Effector memory CD8-positive, alpha-beta T cell (primary cell): ENCODE measurements at regions not wholly inside any gene's neighbourhood (a gene's known extent, or its start where the extent isn't known, plus 50 kb on each side); places are given as distances from the start of the nearest gene placed in this dataset.

Source experiments
- ATAC-seq: fragments of 150-1000 bp; cut with Tn5 transposase; replicated peaks from 2 replicates; pipeline ENCODE4 v1.10.0; 2021; ENCODE audit warnings: mild to moderate bottlenecking, moderate library complexity
- DNase-seq, 3 experiments: peaks; one replicate each; pipeline ENCODE4 v3.0.0; 2021
- H3K27ac Mint-ChIP-seq, 2 donors: one replicate each; pipeline ENCODE4 v1.8.0; 2022; ENCODE audit warnings: mild to moderate bottlenecking in 2 of 2, mixed read lengths in 2 of 2, moderate library complexity in 2 of 2
- H3K27me3 Mint-ChIP-seq, 2 donors: one replicate each; pipeline ENCODE4 v1.8.0; 2022; ENCODE audit warnings: mixed read lengths in 2 of 2
- H3K36me3 Mint-ChIP-seq: one replicate; pipeline ENCODE4 v1.8.0; 2022; ENCODE audit warnings: mild to moderate bottlenecking, moderate library complexity, mixed read lengths; ENCODE audit not compliant: insufficient read depth
- H3K4me1 Mint-ChIP-seq, 2 donors: one replicate each; pipeline ENCODE4 v1.8.0; 2022; ENCODE audit warnings: low read depth in 2 of 2, mixed read lengths in 2 of 2
- H3K4me3 Mint-ChIP-seq, 2 donors: one replicate each; pipeline ENCODE4 v1.8.0; 2022; ENCODE audit warnings: mild to moderate bottlenecking in 2 of 2, mixed read lengths in 2 of 2, moderate library complexity in 2 of 2
- H3K9me3 Mint-ChIP-seq, 2 donors: one replicate each; pipeline ENCODE4 v1.8.0; 2022; ENCODE audit warnings: mixed read lengths in 2 of 2

GRCh38 chr11:23127706-23128105 is 267.4 kb upstream of the CCDC179 start:
- ATAC-seq (no peak), DNase-seq (no peak)
- no peaks in the 10 kb centered on the region for H3K4me1 Mint-ChIP-seq
- no peaks in the 10 kb centered on the region for H3K27me3 Mint-ChIP-seq
- H3K27ac Mint-ChIP-seq, result no peak overlapping the region
- H3K4me3 Mint-ChIP-seq, result no peak overlapping the region
- no peaks in the 10 kb centered on the region for H3K36me3 Mint-ChIP-seq
- peaks cover 13 to 20% of the 10 kb centered on the region in 2 donors for H3K9me3 Mint-ChIP-seq

DNA sequence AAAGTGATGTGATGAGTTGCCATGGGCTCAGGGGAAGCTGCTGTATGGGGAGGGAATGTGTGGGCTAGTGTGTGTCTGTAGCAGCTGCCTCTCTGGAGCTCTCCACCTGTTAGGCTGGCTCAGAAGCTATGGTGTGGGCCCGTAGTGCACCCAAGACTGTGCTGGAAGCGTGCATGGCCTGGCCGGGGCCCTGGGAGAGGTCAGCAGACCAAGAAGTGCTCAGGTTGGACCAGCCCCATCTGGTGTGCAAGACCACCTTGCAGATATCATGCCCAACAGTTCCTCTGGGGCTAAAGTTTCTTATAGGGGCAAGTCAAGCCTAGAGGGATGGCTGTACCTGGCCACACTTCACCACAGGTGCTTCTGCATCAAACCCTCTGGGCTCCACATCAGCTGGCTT is 274.4 kb upstream of the CCDC179 start:
- DNase-seq, result no peak
- Mint-ChIP-seq H3K4me3 (no peak overlapping the region), H3K36me3 (peaks cover 3% of the 10 kb centered on the region), H3K4me1 (no peaks in the 10 kb centered on the region), H3K27me3 (no peaks in the 10 kb centered on the region), H3K27ac (no peak overlapping the region), H3K9me3 (peaks cover 21 to 36% of the 10 kb centered on the region in 2 donors)
- no peak for ATAC-seq

DNA sequence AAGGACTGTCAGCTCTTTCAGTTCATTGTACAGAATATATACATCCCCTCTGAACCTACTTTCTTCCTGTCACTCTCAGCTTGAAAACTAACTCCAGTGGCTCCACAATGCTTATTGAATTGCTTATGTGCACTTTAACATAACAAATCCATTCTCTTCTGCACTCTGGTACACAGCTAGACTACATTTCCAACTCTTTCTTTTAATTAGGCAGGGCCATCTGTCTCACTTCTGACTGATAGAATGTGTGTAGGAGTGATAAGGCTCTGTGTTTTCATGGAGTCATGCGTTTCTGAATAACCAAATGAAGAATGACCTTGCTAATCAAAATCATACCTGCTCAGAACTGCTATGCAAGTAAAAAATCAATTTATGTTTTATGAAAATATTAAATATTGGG is 278.5 kb upstream of the CCDC179 start:
- DNase-seq (no peak), ATAC-seq (no peak)
- Mint-ChIP-seq H3K4me3 (no peak overlapping the region), H3K9me3 (peaks cover 4 to 13% of the 10 kb centered on the region in 2 donors), H3K36me3 (peaks cover 3% of the 10 kb centered on the region), H3K27me3 (no peaks in the 10 kb centered on the region), H3K27ac (no peak overlapping the region), H3K4me1 (no peaks in the 10 kb centered on the region)

GRCh38 chr11:23143022-23143421 is 282.7 kb upstream of the CCDC179 start:
- DNase-seq, result no peak
- ATAC-seq, result no peak
- Mint-ChIP-seq H3K36me3 (no peaks in the 10 kb centered on the region), H3K4me3 (no peak overlapping the region), H3K27ac (no peak overlapping the region), H3K27me3 (no peaks in the 10 kb centered on the region), H3K4me1 (no peaks in the 10 kb centered on the region), H3K9me3 (peaks cover 0 to 2% of the 10 kb centered on the region in 2 donors)

- DNase-seq (no peak), ATAC-seq (no peak)
- peaks cover 0 to 5% of the 10 kb centered on the region in 2 donors for H3K9me3 Mint-ChIP-seq
- H3K27ac Mint-ChIP-seq, result no peak overlapping the region
- no peaks in the 10 kb centered on the region for H3K27me3 Mint-ChIP-seq
- no peaks in the 10 kb centered on the region for H3K36me3 Mint-ChIP-seq
- H3K4me1 Mint-ChIP-seq, result no peaks in the 10 kb centered on the region
- H3K4me3 Mint-ChIP-seq, result no peak overlapping the region
Observed at GRCh38 chr11:23151819-23152218, 291.5 kb upstream of the CCDC179 start.

- Mint-ChIP-seq H3K27ac (no peak overlapping the region), H3K27me3 (no peaks in the 10 kb centered on the region)
- ATAC-seq, result no peak
Observed at GRCh38 chr11:23155503-23155902, 295.2 kb upstream of the CCDC179 start.

DNA sequence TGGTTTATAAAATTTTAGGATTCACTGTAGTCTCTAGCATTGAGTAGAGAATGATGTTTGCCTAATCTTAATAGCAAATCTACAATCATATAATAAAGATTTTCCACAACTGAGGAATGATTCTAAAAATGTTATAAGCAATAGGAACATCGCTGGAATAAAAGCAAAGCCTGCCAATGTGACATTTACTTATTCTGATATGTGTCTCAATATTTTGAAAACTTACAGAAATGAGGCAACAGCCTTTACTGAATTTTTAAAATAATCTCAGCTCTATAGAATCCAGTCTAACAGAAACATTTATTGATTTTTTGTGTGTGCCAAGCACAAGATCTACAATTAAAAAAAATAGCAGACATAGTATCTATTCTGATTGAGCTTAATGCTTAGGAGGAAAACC is 303.7 kb upstream of the CCDC179 start:
- Mint-ChIP-seq H3K27ac (no peak overlapping the region), H3K36me3 (no peaks in the 10 kb centered on the region)

More at GRCh38 chr11:23155503-23155902, 295.2 kb upstream of the CCDC179 start:
- no peak for DNase-seq
- no peaks in the 10 kb centered on the region for H3K36me3 Mint-ChIP-seq
- H3K4me3 Mint-ChIP-seq, result no peak overlapping the region
- H3K9me3 Mint-ChIP-seq, result peaks cover 2 to 10% of the 10 kb centered on the region in 2 donors
- no peaks in the 10 kb centered on the region for H3K4me1 Mint-ChIP-seq

GRCh38 chr11:23166376-23166775 is 306.1 kb upstream of the CCDC179 start:
- H3K36me3 Mint-ChIP-seq, result no peaks in the 10 kb centered on the region
- ATAC-seq, result no peak
- no peak for DNase-seq
- H3K27ac Mint-ChIP-seq, result no peak overlapping the region
- H3K27me3 Mint-ChIP-seq, result no peaks in the 10 kb centered on the region
- no peaks in the 10 kb centered on the region for H3K4me1 Mint-ChIP-seq
- no peak overlapping the region for H3K4me3 Mint-ChIP-seq
- peaks cover 0 to 9% of the 10 kb centered on the region in 2 donors for H3K9me3 Mint-ChIP-seq

More for the DNA sequence above, 303.7 kb upstream of the CCDC179 start:
- no peak for ATAC-seq
- Mint-ChIP-seq H3K9me3 (peaks cover 7 to 9% of the 10 kb centered on the region in 2 donors), H3K27me3 (no peaks in the 10 kb centered on the region), H3K4me3 (no peak overlapping the region), H3K4me1 (no peaks in the 10 kb centered on the region)
- DNase-seq, result no peak

DNA sequence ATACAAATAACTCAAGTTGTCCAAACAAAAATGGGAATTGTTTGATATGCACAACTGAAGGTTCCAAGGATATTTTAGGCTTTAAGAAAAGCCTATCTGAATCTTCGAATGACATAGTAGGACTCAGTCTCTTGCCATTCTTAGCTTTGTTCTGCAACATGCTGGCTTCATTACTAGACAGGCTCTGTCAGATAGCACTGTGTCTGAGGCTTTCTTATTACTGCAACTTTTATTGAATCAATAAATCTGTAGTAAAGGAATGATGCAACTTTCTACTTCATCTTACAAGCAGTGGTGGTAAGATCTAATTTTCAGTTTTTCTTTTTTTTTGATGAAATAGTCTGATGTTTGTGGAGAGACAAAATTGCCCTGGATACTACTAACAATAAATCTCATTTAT is 319.3 kb upstream of the CCDC179 start:
- H3K4me3 Mint-ChIP-seq, result no peak overlapping the region
- DNase-seq, result no peak
- no peaks in the 10 kb centered on the region for H3K36me3 Mint-ChIP-seq
- no peak overlapping the region for H3K27ac Mint-ChIP-seq
- H3K27me3 Mint-ChIP-seq, result no peaks in the 10 kb centered on the region
- ATAC-seq, result no peak
- H3K4me1 Mint-ChIP-seq, result peaks cover 0 to 4% of the 10 kb centered on the region in 2 donors
- peaks cover 11 to 12% of the 10 kb centered on the region in 2 donors for H3K9me3 Mint-ChIP-seq

- H3K4me1 Mint-ChIP-seq, result peaks cover 0 to 4% of the 10 kb centered on the region in 2 donors
- H3K9me3 Mint-ChIP-seq, result peaks cover 12 to 15% of the 10 kb centered on the region in 2 donors
- no peak overlapping the region for H3K4me3 Mint-ChIP-seq
- H3K27me3 Mint-ChIP-seq, result no peaks in the 10 kb centered on the region
- peak overlapping the region in 1 of 2 donors; percentile 3 for H3K27ac Mint-ChIP-seq
- H3K36me3 Mint-ChIP-seq, result no peaks in the 10 kb centered on the region
- ATAC-seq, result peak; percentile 71
- DNase-seq, result no peak
Observed at GRCh38 chr11:23181022-23181807, 320.9 kb upstream of the CCDC179 start.

DNA sequence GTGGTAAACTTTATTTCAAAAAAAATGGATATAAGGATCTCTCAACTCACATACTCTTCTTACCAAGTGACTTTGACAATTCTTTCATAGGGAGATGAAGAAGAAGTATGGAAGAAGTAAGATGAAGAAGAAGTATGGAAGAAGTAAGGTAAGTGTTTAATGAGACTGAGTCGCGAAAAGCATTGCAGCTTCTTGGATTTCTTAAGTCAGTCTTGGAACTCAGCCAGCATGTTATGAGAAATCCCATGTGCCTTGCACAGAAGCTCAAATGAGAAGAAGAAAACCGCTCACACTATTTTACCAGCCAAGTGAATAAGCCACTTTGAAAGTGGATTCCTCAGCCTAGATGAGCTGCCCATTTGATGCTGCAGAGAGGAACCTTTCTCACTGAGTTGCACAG is 332.0 kb upstream of the CCDC179 start:
- Mint-ChIP-seq H3K9me3 (peaks cover 5% of the 10 kb centered on the region in 2 donors), H3K36me3 (no peaks in the 10 kb centered on the region), H3K4me3 (no peak overlapping the region), H3K27ac (no peak overlapping the region), H3K27me3 (no peaks in the 10 kb centered on the region), H3K4me1 (no peaks in the 10 kb centered on the region)
- no peak for DNase-seq
- no peak for ATAC-seq

GRCh38 chr11:23201936-23202522 is 341.8 kb upstream of the CCDC179 start:
- no peaks in the 10 kb centered on the region for H3K36me3 Mint-ChIP-seq
- ATAC-seq (no peak), DNase-seq (no peak)
- H3K4me1 Mint-ChIP-seq, result no peaks in the 10 kb centered on the region
- H3K9me3 Mint-ChIP-seq, result peaks cover 9 to 12% of the 10 kb centered on the region in 2 donors
- H3K27me3 Mint-ChIP-seq, result no peaks in the 10 kb centered on the region
- no peak overlapping the region for H3K27ac Mint-ChIP-seq
- H3K4me3 Mint-ChIP-seq, result no peak overlapping the region

- no peaks in the 10 kb centered on the region for H3K36me3 Mint-ChIP-seq
- ATAC-seq, result no peak
- DNase-seq, result no peak
- H3K27me3 Mint-ChIP-seq, result no peaks in the 10 kb centered on the region
- no peaks in the 10 kb centered on the region for H3K4me1 Mint-ChIP-seq
- no peak overlapping the region for H3K27ac Mint-ChIP-seq
- no peak overlapping the region for H3K4me3 Mint-ChIP-seq
- peaks cover 7 to 11% of the 10 kb centered on the region in 2 donors for H3K9me3 Mint-ChIP-seq
Observed at GRCh38 chr11:23202611-23203010, 342.3 kb upstream of the CCDC179 start.
